Embryonic facial prominence (tissue), 1 donor: ENCODE measurements at regions not wholly inside any gene's neighbourhood (a gene's known extent, or its start where the extent isn't known, plus 50 kb on each side); places are given as distances from the start of the nearest gene placed in this dataset.

Source experiments
- DNase-seq: peaks from one replicate; pipeline ENCODE4 v3.0.0-alpha.2; 2016; ENCODE audit errors: extremely low spot score

DNA sequence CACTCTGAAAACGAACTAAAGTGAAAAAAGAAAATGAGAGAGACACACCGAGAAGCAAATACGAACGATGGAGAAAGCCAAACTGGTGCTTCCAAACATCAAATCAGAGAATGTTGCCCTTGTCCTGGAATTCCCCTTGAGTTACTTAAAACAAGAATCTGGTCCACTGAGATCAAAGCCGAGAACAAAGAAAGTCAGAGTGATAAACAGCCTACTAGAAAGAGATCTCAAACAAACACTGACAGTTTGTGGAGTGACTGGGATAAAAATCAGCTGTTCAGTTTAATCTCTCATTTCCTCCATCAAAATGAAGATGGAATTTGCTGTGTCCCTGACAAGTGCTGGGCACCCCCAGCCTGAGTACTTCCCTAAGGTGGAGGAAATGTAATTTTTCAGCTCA, 582.6 kb downstream of the NR2F1-AS1 start:
- DNase-seq = no peak

- no peak for DNase-seq
Measured at GRCh38 chr5:92994392-92994791, 586.6 kb downstream of the NR2F1-AS1 start.

- no peak for DNase-seq
Measured at GRCh38 chr5:92992073-92992472, 588.9 kb downstream of the NR2F1-AS1 start.

- DNase-seq = no peak
Measured at GRCh38 chr5:92991581-92992067, 589.4 kb downstream of the NR2F1-AS1 start.

DNA sequence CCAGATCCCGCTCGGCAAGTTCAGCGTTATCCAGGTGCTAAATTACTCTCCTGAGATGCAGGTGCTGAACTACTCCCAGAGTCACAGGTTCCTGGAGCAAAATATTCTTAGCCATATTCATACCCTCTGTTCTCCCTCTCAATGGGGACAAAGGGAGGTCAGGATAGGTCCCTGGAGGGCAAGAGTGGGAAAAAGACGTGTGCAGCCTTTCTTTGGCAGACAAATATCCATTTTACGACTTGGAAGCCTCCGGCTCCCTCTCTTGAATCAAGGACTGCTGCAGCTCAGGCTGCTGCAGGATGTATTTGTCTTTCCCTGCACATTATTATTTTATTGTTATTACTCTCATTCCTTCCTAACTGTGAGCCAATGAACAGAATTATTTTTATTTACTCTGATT, 590.2 kb downstream of the NR2F1-AS1 start:
- no peak for DNase-seq

GRCh38 chr5:92981001-92981400, 600.0 kb downstream of the NR2F1-AS1 start:
- no peak for DNase-seq

DNA sequence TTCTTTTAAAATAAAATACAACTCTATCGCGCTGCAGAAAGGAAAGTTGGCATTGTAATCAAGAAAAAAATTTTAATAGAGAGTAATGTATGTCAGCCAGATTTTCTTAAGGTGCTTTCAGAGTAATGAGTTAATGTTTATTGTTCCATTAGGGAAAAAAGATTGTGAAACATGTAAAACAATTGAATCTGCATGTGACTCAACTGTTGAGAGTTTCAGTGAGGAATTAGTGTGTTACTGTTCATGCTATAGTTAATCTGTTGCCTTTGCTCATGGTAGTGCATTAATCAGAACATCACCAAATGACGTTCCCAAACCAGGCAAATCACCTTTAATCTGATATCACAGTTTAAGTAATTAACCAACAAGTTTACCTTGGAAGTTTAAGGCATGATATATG, 600.5 kb downstream of the NR2F1-AS1 start:
- no peak for DNase-seq

DNA sequence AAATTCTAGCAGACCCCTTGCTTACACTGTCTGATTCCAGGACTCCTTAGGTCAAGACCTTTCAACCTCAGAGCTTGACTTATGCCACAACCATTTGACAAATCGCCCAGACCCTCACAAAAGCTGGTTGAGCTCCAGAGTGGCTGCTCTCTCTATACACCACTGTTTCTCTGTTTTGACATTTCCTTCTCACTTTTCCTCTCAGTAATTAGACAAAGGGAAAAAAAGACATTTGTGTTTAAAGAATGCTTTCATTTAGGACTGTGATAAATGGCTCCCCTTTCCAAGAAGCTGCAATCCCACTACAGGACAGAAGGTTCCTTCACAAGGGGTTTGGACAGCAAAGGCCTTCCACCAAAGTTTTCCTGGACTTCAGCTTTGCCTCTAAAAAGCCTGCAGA, 601.3 kb downstream of the NR2F1-AS1 start:
- no peak for DNase-seq

DNA sequence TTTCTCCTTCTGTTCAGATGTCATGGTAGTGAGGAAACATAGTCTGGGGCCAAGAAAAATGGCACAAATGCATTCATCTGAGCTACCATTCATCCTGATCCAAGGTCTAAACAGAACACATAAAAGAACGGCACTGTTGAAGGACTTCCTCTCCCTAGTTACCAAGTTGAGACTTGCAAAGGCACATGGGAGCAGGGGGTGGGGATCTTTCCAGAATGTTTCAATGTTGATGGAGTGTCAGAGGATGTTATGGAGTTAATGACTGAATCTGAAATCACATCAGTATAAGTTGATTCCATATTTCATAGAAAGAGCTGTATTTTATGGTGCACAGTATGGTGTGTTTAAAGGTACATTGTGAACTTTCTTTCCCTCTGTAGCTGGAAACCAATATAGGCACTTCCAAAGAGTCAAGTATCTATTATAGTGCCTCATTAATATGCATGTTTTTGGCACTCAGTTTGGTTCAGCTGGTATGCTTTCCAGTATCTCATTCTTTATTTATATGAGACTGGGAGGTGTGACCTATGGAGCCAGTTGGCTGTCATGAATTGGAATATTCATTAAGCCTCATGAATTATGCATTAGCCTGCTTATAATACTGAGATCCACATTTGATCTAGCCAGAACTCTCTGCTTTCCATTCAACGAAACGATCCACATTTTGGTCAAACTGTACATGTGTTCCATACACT, 603.0 kb downstream of the NR2F1-AS1 start:
- DNase-seq = no peak

DNA sequence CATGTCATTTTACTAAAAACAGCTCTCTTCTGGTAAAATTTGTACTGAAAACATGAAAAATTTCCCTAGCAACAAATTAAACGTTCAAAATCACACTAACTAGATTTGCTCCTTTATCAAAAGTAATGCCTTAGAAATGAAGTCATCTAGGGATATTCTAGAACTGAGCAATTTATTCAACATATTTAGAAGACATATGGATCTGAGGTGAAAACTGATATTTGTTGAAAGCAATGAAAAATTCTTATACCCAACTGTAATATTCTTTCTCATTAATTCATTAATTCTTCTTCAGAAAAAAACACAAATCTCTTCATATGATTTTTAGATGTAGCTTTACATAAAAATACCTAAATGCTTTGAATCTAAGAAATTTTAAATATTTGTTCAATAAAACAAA, 604.9 kb downstream of the NR2F1-AS1 start:
- no peak for DNase-seq

DNA sequence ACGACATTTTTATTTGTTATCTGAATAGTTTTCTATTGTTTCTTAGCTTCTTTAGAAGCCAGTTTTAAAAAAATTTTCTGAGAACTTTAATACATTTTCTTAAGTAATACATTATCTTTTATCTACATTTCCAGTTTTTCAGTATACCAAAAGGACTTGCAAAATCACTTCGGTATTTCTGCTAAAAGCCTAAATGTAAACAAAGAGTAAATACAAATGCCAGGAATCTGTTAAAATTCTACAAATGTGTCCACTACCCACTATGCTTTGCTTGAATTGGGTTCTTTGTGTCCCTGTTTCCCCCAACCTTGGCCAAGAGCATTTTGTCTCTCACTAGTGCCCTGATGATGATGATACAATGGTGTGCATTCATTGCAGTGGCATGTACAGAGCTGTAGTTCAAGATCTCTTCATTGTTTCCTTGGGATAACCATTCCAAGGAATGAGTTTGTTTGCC, 611.2 kb downstream of the NR2F1-AS1 start:
- no peak for DNase-seq

GRCh38 chr5:92969191-92969780, 611.7 kb downstream of the NR2F1-AS1 start:
- DNase-seq = no peak

- DNase-seq = no peak
Measured at GRCh38 chr5:92963800-92964199, 617.2 kb downstream of the NR2F1-AS1 start.

DNA sequence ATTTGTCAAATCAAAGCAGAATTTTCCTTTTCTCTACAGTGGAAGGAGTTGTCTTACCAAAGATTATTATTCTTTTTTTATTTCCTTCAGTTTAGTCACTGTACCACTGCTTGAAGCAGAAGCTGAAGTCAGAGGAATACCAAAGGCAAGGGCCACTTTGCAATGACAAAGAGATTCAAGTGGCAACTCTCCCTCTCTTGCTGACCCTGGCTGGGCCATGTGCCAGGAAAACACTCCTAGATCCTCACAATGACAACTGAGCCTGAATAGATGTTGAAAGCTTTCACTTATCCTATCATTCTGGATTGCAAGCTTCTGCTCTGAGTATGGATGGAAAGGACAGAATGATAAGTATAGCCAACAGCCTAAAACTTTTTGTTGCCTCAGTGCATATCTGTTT, 618.3 kb downstream of the NR2F1-AS1 start:
- no peak for DNase-seq

GRCh38 chr5:92956886-92957285, 624.1 kb downstream of the NR2F1-AS1 start:
- DNase-seq = no peak

- DNase-seq = no peak
Measured at GRCh38 chr5:92952243-92952642, 628.8 kb downstream of the NR2F1-AS1 start.

DNA sequence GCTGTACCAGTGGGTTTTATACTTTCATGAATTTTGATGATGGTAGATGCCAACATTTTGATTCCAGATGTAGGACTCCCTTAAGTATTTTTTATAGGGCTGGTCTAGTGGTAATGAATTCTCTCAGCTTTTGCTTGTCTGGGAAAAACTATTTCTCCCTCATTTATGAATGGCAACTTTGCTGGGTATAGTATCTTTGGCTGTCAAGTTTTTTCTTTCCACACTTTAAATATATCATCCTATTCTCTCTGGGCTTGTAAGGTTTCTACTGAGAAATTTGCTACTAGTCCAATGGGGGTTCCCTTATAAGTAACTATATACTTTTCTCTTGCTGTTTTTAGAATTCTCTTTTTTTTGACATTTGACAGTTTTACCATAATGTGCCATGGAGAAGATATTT, 629.3 kb downstream of the NR2F1-AS1 start:
- DNase-seq = no peak

DNA sequence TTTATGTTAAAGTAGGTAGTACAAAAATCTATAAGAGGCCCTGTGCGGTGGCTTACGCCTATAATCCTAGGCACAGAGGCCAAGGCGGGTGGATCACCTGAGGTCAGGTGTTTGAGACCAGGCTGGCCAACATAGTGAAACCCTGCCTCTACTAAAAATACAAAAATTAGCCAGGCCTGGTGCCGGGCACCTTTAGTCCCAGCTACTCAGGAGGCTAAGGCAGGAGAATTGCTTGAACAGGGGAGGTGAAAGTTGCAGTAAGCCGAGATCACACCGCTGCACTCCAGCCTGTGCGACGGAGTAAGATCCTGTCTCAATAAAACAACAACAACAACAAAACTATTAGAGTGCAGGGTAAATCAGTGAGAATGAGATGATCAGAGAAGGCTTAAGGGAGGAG, 634.5 kb downstream of the NR2F1-AS1 start:
- DNase-seq = no peak

- DNase-seq = no peak
Measured at GRCh38 chr5:92945605-92946097, 635.4 kb downstream of the NR2F1-AS1 start.

DNA sequence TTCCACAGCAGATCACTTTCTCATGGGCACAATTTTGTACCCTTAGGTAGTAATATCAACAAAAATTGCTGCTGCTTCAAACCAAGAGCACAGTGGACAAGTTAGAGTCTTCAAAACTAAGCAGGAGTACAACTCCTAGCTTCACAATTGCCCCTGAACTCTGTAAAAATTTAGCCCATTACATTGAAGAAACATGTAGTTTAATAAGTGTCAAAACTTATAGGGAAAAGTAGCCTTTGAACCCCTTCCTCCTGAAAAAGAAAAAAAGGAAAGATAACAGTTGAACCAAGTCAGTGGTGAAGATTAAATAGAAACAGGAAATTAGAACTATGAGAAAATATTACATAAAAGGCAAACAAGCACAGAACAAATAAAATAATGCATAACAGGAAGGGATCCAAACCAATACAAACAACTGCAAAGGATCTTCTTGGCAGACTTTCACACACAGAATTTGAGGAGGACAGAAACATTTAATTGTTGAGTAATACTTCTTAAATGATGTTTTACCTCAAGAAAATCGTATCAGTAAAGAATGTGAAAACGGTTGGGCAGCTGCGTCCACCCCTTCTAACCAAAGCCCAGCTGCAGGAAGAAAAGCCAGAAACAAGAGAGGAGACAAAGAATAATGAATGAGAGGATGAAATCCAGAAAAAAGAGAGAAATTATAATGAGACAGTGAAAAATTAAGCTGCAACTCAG, 636.0 kb downstream of the NR2F1-AS1 start:
- no peak for DNase-seq

DNA sequence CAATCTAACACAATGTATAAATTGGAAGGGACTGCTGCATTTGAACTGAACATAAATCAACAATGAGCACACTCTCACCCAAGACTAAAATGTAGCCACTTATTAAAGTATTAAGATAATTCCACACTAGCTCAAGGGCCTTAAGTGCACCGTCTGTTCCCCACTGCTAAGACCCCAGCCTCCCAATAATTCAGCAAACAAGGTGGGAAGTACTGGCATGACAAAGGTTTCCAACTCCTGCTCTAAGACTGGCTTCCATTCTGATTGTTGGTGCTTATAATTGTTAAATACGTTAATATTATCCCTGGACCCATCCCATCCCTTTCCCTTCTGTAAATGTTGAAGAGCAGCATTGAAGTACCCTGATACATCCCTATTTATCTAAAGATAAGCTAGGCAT, 636.7 kb downstream of the NR2F1-AS1 start:
- no peak for DNase-seq

GRCh38 chr5:92942762-92943161, 638.3 kb downstream of the NR2F1-AS1 start:
- DNase-seq = no peak

DNA sequence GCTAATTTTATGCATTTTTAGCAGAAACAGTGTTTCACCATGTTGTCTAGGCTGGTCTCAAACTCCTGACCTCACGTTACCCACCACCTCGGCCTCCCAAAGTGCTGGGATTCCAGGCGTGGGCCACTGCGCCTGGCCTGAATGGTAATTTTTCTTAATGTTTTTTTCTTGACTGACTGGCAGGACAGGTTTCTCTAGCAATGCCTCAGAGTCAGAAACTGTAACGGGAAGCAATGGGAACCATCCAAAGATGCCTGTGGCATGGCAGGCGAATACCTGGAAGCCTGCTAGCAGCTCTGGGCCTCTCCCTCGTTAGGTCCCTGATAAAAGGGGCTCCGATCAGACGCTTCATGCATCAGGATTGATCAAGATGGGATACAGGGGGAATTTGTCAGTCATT, 639.2 kb downstream of the NR2F1-AS1 start:
- no peak for DNase-seq
